HG03565 (cell line): ENCODE measurements at regions not wholly inside any gene's neighbourhood (a gene's known extent, or its start where the extent isn't known, plus 50 kb on each side); places are given as distances from the start of the nearest gene placed in this dataset.
A peak's percentile ranks its signal among the peaks of the same experiment; 100 is the strongest.
"Not testable (repeated sequence)": the region's sequence is repeated elsewhere in the genome, so short reads cannot be mapped to it uniquely, and the experiment has no call there.

Source experiments
- ATAC-seq: cut with Tn5 transposase; IDR thresholded peaks from one replicate; pipeline ENCODE4 v1.9.1; 2021; ENCODE audit warnings: mild to moderate bottlenecking, moderate library complexity; ENCODE audit not compliant: unreplicated experiment

GRCh38 chr4:132809298-132810032, 339.6 kb upstream of the PCDH10 start:
- ATAC-seq: no peak

DNA sequence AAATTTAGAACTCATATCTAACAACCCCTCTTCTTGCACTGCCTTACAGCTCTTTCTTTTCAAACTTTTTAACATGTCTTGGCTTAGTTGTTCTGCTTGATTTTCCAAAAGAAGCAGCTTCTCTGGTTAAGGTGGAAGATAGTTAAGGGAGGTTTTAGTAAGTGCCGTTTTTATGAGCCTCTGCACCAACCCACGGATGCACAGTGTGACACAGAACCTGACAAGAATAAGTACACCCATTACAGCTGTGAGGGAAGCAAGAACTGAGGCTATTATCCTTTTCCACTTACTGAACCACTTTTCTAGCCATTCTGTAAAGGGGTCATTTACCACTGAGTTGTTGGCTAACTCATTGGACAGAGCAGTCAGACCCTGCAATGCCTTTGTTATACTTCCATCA, 336.0 kb upstream of the PCDH10 start:
- ATAC-seq: not testable (repeated sequence)

- ATAC-seq: no peak
Measured at GRCh38 chr4:132818091-132818490, 331.0 kb upstream of the PCDH10 start.

GRCh38 chr4:132823419-132823818, 325.7 kb upstream of the PCDH10 start:
- ATAC-seq: no peak

DNA sequence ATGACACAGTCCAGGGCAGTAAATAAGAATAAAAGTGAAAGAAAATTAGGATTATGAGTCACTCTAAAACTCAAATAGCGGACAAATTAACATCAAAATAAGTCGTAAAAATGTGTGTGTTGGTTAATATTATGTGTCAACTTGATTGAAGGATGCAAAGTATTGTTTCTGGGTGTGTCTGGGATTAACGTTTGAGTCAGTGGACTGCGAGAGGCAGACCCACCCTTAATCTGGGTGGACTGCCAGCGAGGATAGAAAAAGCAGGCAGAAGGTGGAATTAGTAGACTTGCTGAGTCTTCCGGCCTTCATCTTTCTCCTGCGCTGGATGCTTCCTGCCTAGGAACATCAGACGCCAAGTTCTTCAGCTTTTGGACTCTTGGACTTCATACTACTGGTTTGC, 324.3 kb upstream of the PCDH10 start:
- no peak for ATAC-seq

GRCh38 chr4:132827522-132827921, 321.6 kb upstream of the PCDH10 start:
- peak; percentile 79 for ATAC-seq

- ATAC-seq: no peak
Measured at GRCh38 chr4:132838244-132838643, 310.9 kb upstream of the PCDH10 start.

DNA sequence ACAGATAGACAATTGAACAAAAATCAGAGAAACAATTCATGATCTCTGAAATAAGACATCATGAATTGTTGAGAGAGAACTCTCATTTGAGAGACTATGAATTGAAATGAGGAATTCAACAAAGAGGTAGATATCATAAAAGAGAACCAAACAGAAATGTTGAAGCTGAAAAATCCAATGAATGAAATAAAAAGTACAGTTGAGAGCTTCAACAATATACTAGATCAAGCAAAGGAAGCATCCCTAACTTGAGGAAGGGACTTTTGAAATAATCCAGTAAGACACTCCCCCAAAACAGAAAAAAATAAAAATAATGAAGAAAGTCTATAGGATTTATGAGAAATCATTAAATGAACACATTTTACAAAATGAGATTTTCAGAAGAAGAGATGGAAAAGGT, 310.0 kb upstream of the PCDH10 start:
- no peak for ATAC-seq

GRCh38 chr4:132859929-132860328, 289.2 kb upstream of the PCDH10 start:
- ATAC-seq: no peak

GRCh38 chr4:132860976-132861375, 288.1 kb upstream of the PCDH10 start:
- no peak for ATAC-seq

DNA sequence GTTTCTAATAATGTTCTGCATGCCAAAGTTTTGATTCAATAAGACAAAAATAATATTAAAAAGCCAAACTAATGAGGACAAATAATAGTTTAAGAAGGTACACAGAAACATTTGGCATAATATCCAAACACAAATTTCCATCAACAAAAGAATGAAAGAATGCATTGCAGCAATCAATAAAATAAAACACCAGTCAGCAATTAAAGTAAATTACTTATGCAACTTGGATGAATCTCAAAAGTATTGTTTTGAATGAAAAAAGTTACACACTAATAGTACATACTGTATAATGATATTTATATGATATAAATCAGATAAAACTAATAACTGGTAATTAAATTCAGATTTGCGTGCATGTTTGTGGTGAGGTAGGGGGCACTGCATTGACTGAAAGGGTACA, 285.5 kb upstream of the PCDH10 start:
- no peak for ATAC-seq

DNA sequence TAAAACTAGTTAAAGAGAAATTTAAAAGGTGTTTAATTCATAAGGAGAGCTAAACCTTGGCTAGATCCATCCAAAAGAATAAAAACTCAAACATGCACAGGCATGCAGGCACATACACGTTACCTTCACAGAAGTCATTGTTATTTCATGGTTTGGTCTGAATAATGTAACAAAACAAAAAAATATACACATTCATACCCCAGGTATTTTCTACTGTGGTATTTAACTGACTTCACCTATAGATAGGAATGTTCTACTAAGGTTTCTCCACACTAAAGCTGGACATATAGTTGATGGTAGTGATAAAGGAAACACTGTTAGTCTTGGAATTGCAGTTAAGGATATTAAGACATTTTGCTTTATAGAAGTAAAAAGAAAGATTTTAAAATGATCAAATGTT, 283.6 kb upstream of the PCDH10 start:
- no peak for ATAC-seq

GRCh38 chr4:132865922-132866321, 283.2 kb upstream of the PCDH10 start:
- no peak for ATAC-seq

DNA sequence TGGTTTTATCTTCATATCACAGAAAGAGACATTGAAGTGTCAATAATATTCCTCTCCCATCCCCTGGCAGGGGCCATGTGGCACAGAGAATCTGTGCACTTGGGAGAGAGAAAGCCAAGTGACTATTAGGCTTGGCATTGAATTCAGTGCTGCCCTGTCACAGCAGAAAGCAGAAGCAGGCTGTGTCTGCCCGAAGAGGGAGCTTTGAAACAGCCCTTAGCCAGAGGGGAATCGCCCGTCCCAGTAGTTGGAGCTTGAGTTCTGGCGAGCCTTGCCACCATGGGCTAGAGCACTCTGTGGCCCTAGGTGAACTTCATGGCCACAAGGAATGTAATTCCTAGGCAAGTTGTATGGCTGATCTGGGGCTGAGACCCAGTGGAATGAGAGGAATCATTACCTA, 282.5 kb upstream of the PCDH10 start:
- ATAC-seq: no peak

- no peak for ATAC-seq
Measured at GRCh38 chr4:132893787-132894186, 255.3 kb upstream of the PCDH10 start.

- no peak for ATAC-seq
Measured at GRCh38 chr4:132901224-132901623, 247.9 kb upstream of the PCDH10 start.

DNA sequence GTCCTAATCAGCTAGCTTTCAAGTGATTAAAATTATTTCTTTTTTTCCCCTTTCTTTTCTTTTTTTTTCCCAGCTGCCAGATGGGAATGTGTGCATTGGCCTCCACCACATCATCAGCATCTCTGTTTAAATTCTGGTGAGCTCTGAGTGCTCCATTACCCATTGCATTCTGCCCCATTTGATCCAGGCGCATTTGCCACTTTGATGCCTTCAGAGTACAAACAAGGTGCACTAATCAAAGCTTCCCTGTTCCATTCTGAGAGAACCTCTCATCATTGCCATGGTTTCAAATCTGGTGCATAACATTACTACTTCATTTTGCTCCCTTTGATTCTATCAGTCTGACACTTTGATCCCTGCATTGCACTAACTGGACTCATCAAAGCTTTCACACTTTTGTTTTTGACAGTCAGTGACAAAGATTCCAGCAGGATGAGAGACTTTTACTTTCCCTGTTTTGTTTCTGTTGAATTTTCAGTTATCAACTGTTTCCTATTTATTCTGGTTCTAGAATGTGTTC, 238.8 kb upstream of the PCDH10 start:
- ATAC-seq: no peak

DNA sequence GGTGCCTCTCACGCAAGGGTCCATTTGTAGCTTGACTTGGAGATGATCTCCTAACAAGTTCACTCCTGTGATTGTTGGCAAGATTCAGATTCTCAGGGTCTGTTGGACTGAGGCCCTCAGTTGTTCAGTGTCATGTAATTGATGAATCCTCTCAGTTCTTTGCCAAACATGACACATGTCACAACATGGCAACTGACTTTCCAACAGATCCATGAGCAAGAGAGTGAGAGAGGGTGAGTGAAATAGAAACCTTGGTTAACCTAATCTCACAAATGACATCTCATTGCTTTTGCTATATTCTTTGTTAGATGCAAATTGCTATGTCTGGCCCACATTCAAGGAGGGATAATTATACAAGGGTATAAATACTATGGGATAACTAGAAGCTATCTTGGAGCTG, 231.0 kb upstream of the PCDH10 start:
- ATAC-seq: no peak

DNA sequence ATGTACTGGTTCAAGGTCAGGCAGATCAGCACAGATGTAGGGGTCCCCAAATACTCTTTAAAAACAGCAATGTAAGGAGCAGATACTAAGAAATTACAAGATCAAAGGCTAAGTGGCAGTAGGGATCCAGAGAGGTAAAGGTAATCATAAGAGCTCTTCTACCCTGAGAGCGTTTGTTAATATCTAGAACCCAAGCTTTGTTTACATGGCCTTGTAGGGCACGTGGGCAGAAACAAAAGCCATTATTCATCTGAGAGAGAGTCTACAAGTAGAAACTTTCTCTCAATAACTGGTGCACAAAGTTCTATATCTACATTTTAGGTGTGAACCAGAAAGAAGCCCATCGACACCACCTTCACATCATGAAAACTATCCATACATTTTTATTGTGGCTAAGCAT, 225.6 kb upstream of the PCDH10 start:
- no peak for ATAC-seq

- ATAC-seq: no peak
Measured at GRCh38 chr4:132934911-132935310, 214.2 kb upstream of the PCDH10 start.

DNA sequence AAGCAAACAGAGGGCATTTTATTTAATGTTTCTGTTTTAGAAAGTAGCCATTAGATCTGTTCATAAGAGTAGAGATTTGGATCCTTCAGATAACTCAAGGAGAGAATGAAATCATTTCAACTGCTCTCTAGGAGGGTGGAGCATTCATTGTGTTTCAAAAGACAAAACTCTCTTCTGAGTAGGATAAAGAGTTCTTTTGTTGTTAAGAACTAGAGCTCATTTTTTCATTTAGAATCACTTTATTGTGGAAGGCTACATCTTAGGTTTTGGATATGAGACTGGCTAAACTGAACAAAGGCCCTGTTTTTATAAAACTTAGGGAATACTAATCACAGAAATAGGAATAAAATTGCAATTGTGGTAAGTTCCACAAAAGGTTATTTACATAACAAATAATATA, 193.9 kb upstream of the PCDH10 start:
- no peak for ATAC-seq

DNA sequence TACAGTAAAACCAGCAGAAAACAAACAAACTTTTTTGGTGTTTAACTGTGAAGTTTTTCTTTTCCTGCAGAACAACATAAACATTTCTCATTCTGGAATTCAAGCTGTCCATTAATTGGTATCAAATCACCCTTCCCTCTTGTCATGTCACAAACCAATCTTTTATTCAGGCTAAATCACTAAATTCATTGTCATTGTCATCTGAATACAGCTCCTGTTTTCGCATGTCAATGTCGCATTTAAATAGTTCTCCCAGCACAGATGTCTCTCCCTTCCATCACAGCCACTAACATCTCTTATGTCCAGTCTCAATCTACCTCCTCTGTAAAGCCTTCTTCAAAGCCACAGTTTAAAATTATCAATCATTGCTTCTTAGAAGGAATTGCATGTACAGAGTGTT, 192.1 kb upstream of the PCDH10 start:
- ATAC-seq: no peak
